Stimulated activated CD4-positive, alpha-beta T cell treated with anti-CD3 and anti-CD28 coated beads, Interleukin-1b, Interleukin-23, amount 100 ng/mL, for 48 hours (primary cell): ENCODE measurements at regions not wholly inside any gene's neighbourhood (a gene's known extent, or its start where the extent isn't known, plus 50 kb on each side); places are given as distances from the start of the nearest gene placed in this dataset.
"Not testable (repeated sequence)": the region's sequence is repeated elsewhere in the genome, so short reads cannot be mapped to it uniquely, and the experiment has no call there.

Experiments
- DNase-seq: peaks from one replicate; pipeline ENCODE4 v3.0.0-alpha.2; 2020

- no peak for DNase-seq
Observed at GRCh38 chr2:14756122-14756541, 123.6 kb downstream of the LRATD1 start.

- DNase-seq, result no peak
Observed at GRCh38 chr2:14756981-14757657, 124.6 kb downstream of the LRATD1 start.

DNA sequence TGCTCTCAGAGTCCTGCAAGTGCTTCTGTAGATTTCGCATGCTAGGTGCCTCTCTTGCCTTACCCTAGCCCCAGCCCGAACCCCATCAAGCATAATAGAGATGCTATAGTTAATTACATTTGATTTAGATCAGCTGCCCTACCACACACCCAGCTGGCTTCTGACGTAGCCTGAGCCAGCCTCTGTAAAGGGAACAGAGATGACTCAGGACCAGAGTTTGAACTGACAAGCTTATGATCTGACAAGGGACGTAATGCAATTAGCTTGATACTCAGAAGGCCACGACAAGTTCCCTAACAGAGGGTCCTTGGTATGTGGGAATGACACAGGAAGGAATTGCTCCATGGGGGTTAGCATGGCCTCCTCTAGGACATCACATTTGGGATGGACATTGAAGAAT lies 126.6 kb downstream of the LRATD1 start:
- no peak for DNase-seq

DNA sequence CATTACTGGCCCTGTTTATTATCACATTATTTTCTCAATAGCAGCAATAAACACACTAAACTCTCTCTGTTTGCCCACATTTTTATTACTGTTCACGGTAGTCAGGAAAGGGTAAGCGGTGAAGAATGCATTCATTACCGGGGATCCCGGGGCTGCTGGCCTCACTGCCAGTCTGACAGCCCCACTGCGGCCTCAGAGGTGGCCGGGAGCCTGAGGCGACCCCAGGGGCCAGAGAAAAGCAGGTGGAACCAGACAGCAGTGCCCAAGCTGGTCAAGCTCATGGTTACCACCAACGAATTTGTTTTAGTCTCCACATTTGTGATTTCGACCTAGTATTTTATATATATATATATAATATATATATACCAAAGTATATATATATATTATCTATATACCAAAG lies 127.7 kb downstream of the LRATD1 start:
- DNase-seq, result no peak

- no peak for DNase-seq
Observed at GRCh38 chr2:14761118-14761517, 128.6 kb downstream of the LRATD1 start.

DNA sequence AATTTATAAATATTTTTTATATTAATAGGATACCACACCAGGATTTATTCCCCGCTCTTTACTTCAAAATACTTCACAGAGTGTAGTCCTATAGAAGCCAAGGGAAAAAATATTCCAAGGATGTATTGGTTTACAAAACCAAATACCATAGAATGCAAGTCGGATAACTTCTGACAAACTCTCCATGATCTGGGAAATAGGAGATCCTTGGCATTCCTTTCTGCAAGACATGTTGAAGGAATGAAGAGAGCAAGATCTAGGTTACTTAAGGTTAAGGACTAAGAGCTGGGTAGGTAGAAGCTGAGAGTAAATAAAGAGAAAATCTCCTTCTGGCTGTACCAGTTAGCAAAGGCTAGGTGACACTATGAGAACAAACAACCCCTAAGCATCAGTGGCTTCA lies 141.2 kb downstream of the LRATD1 start:
- no peak for DNase-seq

DNA sequence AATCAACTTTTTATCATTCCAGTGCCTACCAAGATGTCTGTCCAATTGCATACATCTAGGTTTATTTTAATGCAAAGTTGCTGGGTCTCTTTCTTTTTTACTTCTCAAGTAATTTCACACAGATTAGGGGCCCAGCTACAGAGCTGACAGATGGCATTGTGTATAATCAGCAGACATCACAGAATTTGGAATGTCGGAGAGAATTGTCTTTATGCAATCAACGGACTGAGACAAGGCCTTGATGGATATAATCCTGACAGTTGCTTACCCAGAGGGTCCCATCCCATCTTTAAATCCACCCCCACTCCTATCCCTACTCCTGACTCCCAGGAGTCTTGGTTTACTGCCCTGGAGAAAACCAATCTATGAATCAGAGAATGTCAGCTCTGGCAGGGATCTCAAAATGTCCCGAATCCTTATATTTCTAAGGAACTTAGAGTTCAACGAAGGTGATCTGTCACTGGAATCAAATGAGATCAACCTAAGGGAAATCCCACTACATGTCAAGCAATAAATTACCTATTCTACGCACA lies 142.0 kb downstream of the LRATD1 start:
- no peak for DNase-seq

DNA sequence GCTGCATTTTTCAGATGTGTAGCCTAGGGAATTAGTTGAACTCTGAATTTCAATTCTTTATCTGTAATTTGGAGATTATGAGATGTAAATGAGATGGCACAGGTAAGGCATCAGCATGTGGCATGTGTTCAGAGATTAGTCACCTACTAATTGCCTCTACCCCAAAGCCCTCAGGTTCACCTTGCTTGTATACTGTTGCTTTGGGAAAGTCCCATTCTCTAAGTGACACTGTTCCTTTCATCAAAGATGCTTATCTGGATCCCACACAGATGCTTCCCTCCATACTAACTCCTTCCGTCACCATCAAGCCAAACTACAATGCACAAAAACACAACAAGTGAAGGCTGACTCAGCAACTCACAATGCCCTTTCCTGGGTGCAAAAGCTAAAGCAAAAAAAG lies 143.7 kb downstream of the LRATD1 start:
- no peak for DNase-seq

DNA sequence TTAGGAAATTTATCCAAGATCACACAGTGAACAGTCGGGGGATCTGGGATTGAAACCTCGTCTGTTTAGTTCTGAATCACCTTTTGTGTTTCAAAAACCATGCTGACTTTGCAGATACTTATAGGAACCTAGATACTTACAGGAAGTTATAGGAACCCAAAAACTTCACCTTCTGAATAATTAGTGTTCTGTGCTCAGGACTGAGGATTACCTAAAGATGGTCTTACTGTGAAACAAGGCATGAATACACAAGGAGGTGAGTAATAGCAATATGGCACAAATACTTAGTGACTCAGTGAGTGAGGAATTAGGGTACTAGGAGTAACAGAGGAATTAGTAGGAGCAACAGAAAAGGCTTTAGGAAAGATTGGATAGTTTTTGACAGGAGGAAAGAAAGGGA lies 145.5 kb downstream of the LRATD1 start:
- no peak for DNase-seq

DNA sequence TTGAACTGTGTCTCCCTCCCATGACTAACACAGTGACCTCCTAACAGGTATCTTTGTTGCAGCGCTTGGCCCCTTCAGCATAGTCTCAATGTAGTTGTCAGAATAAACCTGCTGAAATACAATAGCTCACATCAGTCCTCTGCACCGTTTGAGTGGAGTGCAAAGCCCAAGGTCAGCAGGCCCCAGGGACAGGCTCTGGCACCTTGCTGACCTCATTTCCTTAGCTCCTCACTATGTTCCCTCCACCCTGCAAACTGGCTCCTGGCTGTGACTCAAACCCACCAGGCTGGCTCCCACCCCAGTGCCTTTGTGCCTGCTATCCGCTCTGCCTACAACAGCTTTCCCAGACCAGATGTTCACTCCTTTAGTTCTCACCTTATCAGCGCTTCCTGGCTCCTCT lies 146.7 kb downstream of the LRATD1 start:
- no peak for DNase-seq

- DNase-seq, result no peak
Observed at GRCh38 chr2:14781142-14781541, 148.6 kb downstream of the LRATD1 start.

DNA sequence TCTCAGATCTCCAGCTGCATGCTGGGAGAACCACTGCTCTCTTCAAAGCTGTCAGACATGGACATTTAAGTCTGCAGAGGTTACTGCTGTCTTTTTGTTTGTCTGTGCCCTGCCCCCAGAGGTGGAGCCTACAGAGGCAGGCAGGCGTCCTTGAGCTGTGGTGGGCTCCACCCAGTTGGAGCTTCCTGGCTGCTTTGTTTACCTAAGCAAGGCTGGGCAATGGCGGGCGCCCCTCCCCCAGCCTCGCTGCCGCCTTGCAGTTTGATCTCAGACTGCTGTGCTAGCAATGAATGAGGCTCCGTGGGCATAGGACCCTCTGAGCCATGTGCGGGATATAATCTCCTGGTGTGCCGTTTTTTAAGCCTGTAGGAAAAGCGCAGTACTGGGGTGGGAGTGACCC lies 156.3 kb downstream of the LRATD1 start:
- not testable (repeated sequence) for DNase-seq

DNA sequence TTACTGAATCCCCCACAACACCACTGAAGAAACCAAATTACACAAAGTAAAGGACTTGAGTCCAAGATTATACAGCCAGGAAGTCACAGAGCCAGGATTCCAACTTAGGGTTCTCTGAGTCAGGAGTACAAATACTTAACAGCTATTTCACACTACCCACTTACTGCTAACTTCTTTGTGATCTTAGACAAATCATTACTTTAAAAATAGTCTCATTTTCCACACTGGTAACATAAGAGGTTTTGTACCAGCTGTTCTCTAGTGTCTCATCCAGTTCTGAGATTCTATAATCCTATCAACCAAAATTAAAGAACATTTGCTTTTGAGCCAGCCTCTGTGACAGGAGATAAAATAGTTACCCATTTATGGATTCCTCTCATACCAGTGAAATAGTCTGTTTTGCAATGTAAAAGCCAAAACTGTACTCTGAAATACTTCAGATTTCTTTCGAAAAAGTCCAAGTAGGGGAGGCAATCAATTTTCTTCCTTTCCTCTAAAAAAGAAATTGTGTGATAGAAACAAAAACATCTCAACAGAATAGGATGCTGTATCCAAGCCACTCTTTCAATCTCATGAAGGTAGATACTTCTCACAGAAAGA lies 157.6 kb downstream of the LRATD1 start:
- DNase-seq, result no peak

GRCh38 chr2:14803994-14804393 lies 171.5 kb downstream of the LRATD1 start:
- no peak for DNase-seq

- DNase-seq, result no peak
Observed at GRCh38 chr2:14804902-14805301, 172.4 kb downstream of the LRATD1 start.

- no peak for DNase-seq
Observed at GRCh38 chr2:14806613-14807012, 174.1 kb downstream of the LRATD1 start.

- no peak for DNase-seq
Observed at GRCh38 chr2:14815201-14815600, 182.7 kb downstream of the LRATD1 start.

- DNase-seq, result no peak
Observed at GRCh38 chr2:14816069-14817060, 183.8 kb downstream of the LRATD1 start.

GRCh38 chr2:14817848-14818247 lies 185.3 kb downstream of the LRATD1 start:
- no peak for DNase-seq

GRCh38 chr2:14826518-14826917 lies 194.0 kb downstream of the LRATD1 start:
- no peak for DNase-seq

- DNase-seq, result no peak
Observed at GRCh38 chr2:14827226-14828023, 194.9 kb downstream of the LRATD1 start.

DNA sequence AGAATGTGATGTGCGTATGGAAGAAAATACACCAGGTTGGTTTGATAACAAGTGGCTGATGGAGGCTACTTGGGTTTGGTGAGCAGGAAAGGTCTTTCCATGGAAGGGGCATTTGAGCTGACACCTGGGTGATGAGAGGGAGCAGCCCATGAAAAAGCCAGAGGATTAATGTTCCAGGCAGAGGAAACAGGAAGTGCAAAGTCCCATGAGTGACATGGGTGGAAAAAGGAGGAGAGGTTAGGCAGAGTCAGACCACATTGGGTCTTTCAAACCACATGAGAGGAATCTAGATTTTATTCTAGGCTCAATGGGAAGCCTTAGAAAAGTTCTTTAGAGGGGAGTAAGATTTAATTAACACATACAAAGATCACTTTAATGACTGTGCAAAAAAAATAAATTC lies 195.7 kb downstream of the LRATD1 start:
- DNase-seq, result no peak

DNA sequence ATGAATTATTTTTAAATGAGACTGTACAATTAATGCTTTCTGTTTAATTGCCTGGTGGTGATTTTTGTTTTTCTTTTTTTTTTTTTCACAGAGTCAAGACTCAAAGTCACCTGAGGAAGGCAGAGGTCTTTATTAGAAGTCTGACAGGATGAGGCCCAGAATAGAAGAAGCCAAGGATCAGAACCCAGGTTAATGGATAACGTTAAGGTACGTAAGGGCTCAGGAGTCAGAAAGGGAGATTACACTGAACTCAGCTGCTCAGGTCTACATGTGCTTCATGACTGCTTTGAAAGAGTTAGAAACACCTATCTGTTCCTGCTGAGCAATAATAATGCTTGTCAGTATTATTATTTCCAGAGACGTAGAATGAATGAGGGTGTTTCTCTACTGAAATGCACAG lies 196.5 kb downstream of the LRATD1 start:
- no peak for DNase-seq
